ENCODE measurements at regions not wholly inside any gene's neighbourhood (a gene's known extent, or its start where the extent isn't known, plus 50 kb on each side); places are given as distances from the start of the nearest gene placed in this dataset.

DNA sequence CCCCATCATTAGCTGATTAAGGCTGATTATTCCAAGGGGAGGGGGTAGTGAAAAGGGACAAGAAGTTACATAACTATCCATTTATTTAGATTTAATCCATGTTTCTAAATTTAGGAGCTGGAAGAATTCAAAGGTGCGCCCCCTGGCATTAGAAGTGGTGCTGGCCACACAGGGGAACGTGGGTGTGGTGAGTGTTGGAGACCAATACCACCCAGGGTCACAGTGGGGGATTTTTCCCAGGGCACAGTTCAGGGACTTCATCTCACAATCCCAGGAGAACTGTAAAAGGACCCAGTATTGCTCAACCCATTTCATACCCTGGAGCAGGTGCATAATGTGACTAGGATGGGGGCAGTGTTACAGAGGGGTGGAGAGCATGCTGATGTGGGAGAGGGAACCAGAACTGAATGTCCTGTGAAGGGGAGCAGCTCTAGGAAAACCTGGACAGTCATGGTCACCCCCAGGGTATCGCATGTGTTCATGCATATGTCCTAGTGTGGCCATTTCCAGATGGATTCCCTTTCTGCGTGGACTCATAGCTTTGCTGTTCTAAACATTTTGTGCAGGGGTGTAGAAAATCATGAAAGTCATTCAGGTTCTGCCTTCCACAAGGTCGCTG lies 110.3 kb downstream of the LSM3 start:
- Histone ChIP-seq H3K4me3 (ENCODE audit: extremely low read depth in 1 of 4, insufficient read depth in 2 of 4, low read depth in 3 of 4, low read length in 4 of 4) (no peak overlapping the region), H3K23ac (ENCODE audit: insufficient read length) (no peak overlapping the region), H2BK15ac (ENCODE audit: low read length) (no peak overlapping the region), H3K4ac (replicated peaks; ENCODE audit: insufficient read length, low read depth, low read length) (no peak overlapping the region), H4K5ac (ENCODE audit: insufficient read length, low read depth, low read length) (no peak overlapping the region), H3K79me1 (ENCODE audit: low read depth, low read length) (no peaks in the 10 kb centered on the region), H2AFZ (ENCODE audit: low read length) (no peak overlapping the region), H2BK20ac (ENCODE audit: low read length) (0 out of 2 replicates have a peak overlapping the region, but pooled peaks have one; percentile 40), H4K8ac (ENCODE audit: extremely low read depth, insufficient read depth, low read length) (no peak overlapping the region), H3K4me2 (ENCODE audit: insufficient read depth in 1 of 2, low read depth in 2 of 2, low read length in 2 of 2) (no peak overlapping the region), H4K91ac (replicated peaks; ENCODE audit: insufficient read length, low read length) (peak overlapping the region; percentile 8), H3K18ac (ENCODE audit: extremely low read depth, low read length) (no peak overlapping the region), H4K20me1 (replicated peaks in 1 of 2; ENCODE audit: control insufficient read depth in 1 of 2, insufficient read depth in 2 of 2, low read length in 2 of 2) (no peaks in the 10 kb centered on the region), H3K14ac (ENCODE audit: insufficient read length) (no peak overlapping the region), H3K27me3 (replicated peaks in 1 of 4; ENCODE audit: control insufficient read depth in 3 of 4, extremely low read depth in 1 of 4, insufficient read depth in 3 of 4, low read length in 3 of 4) (0 out of 7 replicates have a peak, but pooled peaks cover 0 to 2% (median 0%) of the 10 kb centered on the region in 4 experiments), H3K56ac (replicated peaks; ENCODE audit: insufficient read length, low read depth, low read length) (no peak overlapping the region), H3K27ac (ENCODE audit: low read depth, low read length) (no peak overlapping the region), H2BK120ac (replicated peaks; ENCODE audit: low read depth, low read length) (no peak overlapping the region), H3K79me2 (ENCODE audit: control insufficient read depth in 1 of 2, insufficient read depth in 2 of 2, low read length in 2 of 2) (no peaks in the 10 kb centered on the region), H2BK12ac (ENCODE audit: low read depth, low read length) (0 out of 2 replicates have a peak overlapping the region, but pooled peaks have one; percentile 3), H3K9me3 (ENCODE audit: insufficient read depth in 2 of 2, low read depth in 1 of 2, low read length in 1 of 2) (no peaks in the 10 kb centered on the region), H3K23me2 (ENCODE audit: low read depth, low read length) (no peaks in the 10 kb centered on the region), H2AK5ac (ENCODE audit: low read depth, low read length) (no peak overlapping the region), H2BK5ac (ENCODE audit: low read depth, low read length) (no peak overlapping the region), H3K36me3 (ENCODE audit: control insufficient read depth in 2 of 4, insufficient read depth in 4 of 4, low read length in 3 of 4) (no peaks in the 10 kb centered on the region), H3K4me1 (replicated peaks in 1 of 4; ENCODE audit: control insufficient read depth in 3 of 4, insufficient read depth in 4 of 4, low read length in 3 of 4) (peaks cover 4 to 26% (median 21%) of the 10 kb centered on the region in 4 experiments), H3K9ac (replicated peaks in 1 of 4; ENCODE audit: extremely low read depth in 1 of 4, low read depth in 3 of 4, low read length in 3 of 4) (no peak overlapping the region)
- ChIA-PET POLR2A (ENCODE audit: partially characterized antibody) (interaction anchor here (0.7 to 1.4 kb wide), 2 partner anchors 10 to 41 kb away, joined by 3 to 6 read pairs; no protein-coding TSS in a partner anchor), CTCF (ENCODE audit: partially characterized antibody) (interaction anchor here (0.9 to 8.9 kb wide), 16 partner anchors 8 to 178 kb away, joined by 3 to 75 read pairs (median 4); no protein-coding TSS in a partner anchor)
- WGBS, 2 experiments (ENCODE audit: extremely low coverage in 1 of 2, insufficient coverage in 1 of 2, insufficient read length in 1 of 2, insufficient replicate concordance in 2 of 2, low coverage in 1 of 2, low lambda C conversion rate in 2 of 2, missing lambda C conversion rate in 1 of 2), result 70% methylated on average over 5 of the region's 5 CpGs; no CpG with 5 or more reads in 1 of the 2 experiments
- DNase-seq (ENCODE audit: low read depth in 1 of 2, low spot score in 2 of 2) (no peak), FAIRE-seq (no peak)
- TF ChIP-seq, protein P1, sequence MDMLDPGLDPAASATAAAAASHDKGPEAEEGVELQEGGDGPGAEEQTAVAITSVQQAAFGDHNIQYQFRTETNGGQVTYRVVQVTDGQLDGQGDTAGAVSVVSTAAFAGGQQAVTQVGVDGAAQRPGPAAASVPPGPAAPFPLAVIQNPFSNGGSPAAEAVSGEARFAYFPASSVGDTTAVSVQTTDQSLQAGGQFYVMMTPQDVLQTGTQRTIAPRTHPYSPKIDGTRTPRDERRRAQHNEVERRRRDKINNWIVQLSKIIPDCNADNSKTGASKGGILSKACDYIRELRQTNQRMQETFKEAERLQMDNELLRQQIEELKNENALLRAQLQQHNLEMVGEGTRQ (IDR thresholded peaks at IDR 0.05; ENCODE audit: low read length), result no peak
- TF ChIP-seq JUND (IDR thresholded peaks at IDR 0.05; ENCODE audit: low read length) (no peak), HDAC2 (IDR thresholded peaks at IDR 0.05; ENCODE audit: borderline replicate concordance in 1 of 2, low read depth in 2 of 2, low read length in 2 of 2) (no peak), TAF7 (optimal IDR thresholded peaks at IDR 0.05; ENCODE audit: borderline replicate concordance, low read depth, low read length) (no peak), TAF1 (IDR thresholded peaks at IDR 0.05; ENCODE audit: low read depth, low read length) (no peak), HDAC6 (IDR thresholded peaks at IDR 0.05; ENCODE audit: low read depth, low read length) (no peak), ASH2L (IDR thresholded peaks at IDR 0.05; ENCODE audit: low read length) (no peak), RFX5 (IDR thresholded peaks at IDR 0.05; ENCODE audit: borderline replicate concordance, low read depth, low read length) (no peak), NANOG (IDR thresholded peaks at IDR 0.05; ENCODE audit: insufficient read depth, low read depth, low read length, poor library complexity, severe bottlenecking) (no peak), CEBPB (IDR thresholded peaks at IDR 0.05; ENCODE audit: low read depth, low read length) (no peak), RXRA (IDR thresholded peaks at IDR 0.05; ENCODE audit: insufficient read depth, low read depth, low read length) (no peak), ZNF274 (IDR thresholded peaks at IDR 0.05; ENCODE audit: borderline replicate concordance, extremely low read depth, low read length) (no peak)

Measured in H1 (cell line).